Stimulated activated naive CD8-positive, alpha-beta T cell treated with anti-CD3 and anti-CD28 coated beads, Interleukin-15, Interleukin-2, amounts not matched to agents 100 U/mL and 50 U/mL, for 24 hours (primary cell): ENCODE measurements at regions not wholly inside any gene's neighbourhood (a gene's known extent, or its start where the extent isn't known, plus 50 kb on each side); places are given as distances from the start of the nearest gene placed in this dataset.
"Not testable (repeated sequence)": the region's sequence is repeated elsewhere in the genome, so short reads cannot be mapped to it uniquely, and the experiment has no call there.

Experiments
- ATAC-seq: fragments of 150-1000 bp; cut with Tn5 transposase; one replicate; pipeline ENCODE4 v1.10.0; 2021
- DNase-seq: peaks from one replicate; pipeline ENCODE4 v3.0.0; 2021

DNA sequence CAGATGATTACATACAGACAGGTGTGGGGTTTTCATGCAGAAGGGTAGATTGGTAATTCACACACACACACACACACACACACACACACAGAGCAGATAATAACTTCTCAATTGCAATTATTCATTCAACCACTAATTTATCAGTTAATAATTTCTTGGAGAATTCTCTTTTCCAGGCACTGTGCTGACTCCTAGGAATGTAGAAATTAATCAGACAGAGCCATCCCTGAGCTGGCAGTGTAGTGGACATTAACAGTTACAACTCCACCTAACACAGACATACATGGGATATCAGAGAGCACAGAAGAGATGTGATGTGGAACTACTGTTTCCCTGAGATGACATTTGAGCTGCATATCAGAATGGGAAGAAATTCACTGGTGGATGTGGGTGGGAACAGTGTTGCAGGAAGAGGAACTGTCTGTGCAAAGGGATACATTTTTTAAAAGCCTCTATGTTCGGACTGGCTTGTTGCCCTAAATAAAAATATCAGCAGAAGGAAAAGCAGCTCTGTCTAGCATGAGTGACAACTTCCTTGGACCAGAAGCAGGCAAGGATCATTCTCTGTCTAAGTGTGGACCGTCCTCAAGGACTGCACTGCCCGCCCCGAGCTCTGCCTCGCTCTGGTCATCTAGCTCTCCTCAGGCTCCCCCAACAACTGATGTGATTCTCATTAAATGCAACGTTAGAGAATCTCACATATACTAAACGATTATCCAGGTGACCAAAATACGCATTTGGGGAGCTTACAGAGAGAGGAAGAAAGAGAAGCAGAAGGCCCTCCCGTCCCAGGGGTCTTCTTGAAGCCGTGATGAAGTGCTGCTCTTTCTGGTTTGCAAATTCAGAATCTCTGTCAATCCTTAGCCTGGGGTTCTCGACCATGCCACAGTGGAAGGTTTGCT lies 173.4 kb upstream of the TRIB2 start:
- ATAC-seq (no peak), DNase-seq (no peak)

DNA sequence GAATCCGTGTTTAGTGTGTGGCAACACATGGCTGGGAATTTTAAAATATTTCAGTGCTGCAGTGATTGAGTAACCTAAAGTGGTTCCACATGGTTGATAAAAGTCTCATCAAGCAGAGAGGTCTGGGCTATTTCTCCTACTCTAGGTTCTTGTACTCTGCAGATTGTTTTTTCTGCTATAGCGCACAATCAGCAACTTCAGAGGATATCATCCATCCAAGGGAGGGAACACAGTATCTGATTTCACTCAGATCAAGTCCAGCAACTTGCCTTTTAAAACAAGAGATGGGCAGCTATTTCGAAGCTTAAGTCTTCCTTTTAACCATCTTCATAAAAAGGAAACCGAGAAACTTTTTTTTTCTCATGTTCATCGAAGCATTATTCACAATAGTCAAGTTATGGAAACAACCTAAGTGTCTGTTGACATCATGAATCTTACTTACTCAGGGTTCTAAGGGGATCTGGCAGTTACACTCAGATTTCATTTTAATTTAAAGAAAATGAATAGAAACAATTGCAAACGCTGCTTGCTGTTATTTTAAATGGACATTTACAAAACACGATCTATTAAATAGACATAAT lies 172.7 kb upstream of the TRIB2 start:
- DNase-seq: no peak
- no peak for ATAC-seq

DNA sequence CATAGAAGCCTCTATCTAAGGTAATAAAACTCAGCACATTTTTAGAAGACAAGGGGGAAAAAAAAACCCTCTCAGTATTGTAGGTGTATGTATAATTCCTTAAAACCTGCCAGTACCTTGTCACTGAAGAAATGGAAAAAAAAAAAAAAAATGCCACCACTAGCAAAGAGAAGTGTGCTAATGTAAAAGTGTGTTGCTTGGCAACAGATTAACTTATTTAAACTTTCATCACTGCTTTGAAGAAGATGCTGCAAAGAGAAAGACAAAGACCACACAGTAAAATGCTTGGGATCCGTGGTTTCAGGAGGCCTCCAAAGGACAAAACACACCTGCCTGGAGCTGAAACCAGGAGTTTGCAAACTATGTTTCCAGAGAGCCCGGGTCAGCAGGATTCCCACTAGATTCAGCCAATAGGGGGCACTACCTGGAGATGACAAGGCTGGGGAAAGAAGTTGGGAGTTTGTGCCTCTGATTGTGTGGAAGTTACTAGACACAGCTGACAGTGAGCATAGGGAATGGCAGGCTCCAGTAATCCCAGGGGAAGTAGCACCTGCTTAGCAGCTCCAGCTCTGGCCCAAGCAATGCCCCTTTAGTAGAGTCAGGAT lies 169.1 kb upstream of the TRIB2 start:
- DNase-seq (no peak), ATAC-seq (no peak)

DNA sequence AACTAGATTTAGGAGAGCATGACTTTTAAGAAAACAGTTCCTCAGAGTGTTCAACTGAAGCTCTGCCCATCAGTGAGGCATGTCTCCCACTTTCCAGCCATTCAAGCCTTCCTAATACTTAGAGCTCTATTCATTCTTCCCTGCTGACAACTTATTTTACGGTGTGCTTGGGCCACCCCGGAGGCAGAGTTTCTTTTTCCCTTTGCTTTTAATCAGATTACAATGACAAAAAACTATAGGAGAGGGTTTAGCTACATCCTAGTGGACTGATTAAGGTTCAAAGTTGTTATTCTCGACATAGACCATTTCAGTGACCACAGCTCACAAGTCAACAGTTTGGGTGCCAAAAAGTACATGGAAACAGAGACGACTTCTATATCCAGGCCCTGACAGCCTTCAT lies 167.8 kb upstream of the TRIB2 start:
- DNase-seq (no peak), ATAC-seq (no peak)

DNA sequence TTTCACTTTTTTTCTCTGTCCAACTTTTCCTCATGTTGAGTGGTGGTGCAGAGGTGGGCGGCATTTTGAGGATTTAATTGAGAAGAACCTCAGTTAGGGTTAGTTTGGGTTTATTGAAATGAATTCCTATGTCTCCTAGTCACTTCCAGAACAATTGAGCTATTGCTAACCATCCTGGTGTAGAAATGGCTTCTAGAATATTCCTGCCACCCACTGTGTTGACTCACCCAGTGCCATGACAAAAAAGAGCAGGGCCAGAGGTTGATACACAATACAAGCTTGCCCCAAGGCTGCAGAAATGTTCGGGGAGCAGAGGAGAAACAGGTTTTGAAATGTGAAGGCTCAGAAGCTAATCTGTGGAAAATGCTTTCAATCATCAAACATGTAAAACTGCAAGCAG lies 167.1 kb upstream of the TRIB2 start:
- no peak for DNase-seq
- ATAC-seq: no peak

DNA sequence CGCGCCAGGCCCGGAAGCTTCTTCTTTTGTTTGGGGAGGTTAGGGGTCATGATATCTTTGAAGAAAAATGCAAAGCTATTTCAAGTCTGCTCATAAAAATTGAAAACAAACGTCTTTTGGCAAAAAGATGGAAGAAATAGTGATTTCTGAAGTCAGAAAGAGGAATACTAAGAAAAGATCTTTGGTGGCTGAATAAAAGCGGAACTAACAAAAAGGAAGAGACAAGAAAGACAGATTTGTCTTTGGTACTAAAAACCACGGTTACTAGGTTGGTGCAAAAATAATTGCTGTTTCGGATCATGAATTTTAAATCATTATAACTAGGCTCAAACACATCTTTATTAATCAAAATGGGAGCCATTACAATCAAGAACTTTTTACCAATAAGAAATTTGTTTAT lies 164.6 kb upstream of the TRIB2 start:
- DNase-seq (no peak), ATAC-seq (no peak)

DNA sequence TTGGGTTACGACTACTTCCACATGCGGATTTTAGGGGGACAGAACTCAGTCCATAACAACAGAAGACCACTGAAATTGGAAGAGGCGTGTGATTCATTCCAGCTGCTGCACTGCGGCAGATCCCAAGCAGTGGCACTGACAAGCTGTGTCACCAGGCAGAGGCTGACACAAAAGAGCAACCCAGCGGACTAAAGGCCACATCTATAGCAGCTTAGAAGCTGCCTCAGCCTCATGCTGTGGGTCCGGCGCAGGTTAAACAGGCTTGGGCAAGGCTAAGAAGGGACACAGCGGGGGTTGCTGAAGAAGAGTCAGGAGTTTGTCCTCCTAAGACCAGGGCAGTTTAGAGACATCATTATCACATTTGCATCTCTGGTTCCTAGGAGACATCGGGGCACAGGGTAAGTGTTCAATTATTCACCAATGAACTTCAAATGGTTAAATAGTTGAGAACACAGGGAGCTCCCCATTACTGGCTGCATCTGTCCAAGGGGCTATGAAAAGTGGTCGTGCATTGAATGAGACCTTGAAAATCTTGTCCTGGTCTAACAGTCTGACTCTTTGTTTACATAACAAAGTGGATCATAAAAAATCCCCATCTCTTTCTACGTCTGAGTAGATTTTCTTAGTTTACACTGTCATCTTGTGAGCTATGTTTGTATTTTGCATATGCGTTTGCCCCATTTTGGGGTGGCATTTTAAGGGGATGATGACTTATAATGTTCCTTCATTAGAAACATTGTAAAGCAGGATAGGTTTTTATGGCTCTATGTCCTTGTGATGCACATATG lies 162.3 kb upstream of the TRIB2 start:
- DNase-seq (no peak), ATAC-seq (no peak)

DNA sequence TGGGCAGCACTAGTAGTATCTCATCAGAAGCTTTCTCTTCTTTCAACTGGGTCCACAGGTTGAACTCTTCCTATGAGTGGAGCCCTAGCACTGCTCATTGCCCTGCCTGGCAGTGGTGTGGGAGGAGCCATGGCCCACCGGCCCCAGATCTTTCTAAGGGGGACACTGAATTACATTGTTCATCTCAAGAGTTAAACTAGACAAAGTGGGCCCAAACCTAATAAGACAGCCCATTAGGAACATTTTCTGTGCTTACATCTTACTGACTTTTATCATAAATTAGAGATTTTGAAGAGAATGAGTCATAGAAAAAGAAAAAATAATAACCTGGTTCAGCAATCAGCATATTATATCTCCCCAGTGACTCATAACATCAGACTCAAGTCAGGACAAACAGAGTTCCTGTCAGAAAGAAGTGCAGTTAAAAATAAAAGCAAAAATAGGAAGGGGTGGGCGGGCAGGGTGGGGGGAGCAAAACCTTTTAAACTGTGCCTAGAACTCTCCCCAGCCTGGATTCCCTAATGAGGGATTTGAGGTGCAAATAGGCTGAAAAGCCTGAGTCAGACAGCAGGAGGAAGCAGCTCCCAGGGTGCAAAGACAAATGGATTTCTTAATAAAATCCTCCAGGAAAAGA lies 161.6 kb upstream of the TRIB2 start:
- ATAC-seq (peak; percentile 85), DNase-seq (peak; percentile 49)

DNA sequence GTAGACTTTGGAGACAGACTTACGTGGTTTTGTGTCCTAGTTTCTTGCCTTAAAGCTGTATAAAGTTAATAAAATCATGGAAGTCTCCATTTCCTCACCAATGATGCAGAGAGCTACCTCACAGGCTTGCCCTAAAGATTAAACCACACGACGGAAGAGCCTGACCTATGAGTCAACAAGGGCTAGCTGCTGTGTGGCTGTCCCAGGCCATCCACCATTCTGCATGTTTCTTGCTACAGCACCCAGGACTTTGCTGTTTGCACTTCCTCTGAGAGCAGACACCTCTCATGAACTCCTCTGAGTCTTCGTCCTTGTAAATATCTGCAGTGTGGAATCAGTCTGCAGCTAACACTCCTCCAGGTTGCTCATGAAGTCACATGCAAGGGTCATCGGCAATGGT lies 160.0 kb upstream of the TRIB2 start:
- ATAC-seq (peak; percentile 92), DNase-seq (peak; percentile 46)

DNA sequence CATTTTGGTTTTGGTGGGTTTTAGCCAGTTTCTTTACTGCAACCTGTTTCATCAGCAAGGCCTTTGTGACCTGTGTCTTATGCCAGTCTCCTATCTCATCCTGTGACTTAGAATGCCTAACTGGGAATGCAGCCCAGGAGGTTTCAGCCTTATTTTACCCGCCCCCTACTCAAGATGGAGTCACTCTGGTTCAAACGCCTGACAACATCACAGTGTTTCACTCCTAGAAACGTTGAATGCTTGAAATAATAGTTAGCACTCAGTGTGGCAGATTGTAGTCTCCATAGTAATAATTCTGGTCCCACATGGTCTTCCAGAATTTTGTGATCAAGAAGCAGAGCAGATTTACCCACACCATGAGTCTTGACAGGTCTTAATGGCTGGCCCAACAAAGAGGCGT lies 159.0 kb upstream of the TRIB2 start:
- DNase-seq (no peak), ATAC-seq (no peak)

DNA sequence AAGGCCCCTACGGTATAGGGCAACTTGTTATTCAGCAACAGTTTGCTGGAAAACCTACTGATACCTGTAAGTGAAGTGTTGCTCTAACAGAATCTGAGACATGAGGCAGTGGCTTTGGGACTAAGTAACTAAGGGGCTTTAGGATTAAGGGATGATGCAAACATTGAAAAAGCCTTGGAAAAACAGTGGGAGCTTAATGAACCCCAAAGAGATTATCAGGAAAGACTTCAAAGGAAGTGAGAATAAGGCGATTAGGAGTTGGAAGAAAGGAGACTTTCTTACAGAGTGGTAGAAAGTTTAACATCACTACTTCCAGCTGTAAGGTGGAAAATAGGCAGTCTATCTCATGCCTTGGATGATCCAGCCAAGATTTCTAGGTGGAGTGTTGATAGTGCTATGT lies 158.2 kb upstream of the TRIB2 start:
- ATAC-seq (no peak), DNase-seq (no peak)

DNA sequence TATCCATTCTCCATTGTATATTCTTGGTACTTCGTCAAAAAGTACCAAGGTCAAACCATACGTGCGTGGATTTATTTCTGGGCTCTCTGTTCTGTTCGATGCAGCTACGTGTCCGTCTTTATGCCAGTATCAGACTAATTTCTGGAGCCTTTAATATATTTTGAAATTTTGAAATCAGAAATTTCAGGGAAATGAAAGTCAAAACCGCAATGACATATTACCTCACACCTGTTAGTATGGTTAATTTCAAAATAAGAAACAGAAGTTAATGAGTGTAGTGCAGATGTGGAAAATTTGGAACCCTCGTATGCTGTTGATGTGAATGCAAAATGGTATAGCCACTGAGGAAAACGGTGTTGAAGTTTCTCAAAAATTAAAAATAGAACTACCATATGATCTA lies 156.1 kb upstream of the TRIB2 start:
- DNase-seq: no peak
- ATAC-seq: no peak

DNA sequence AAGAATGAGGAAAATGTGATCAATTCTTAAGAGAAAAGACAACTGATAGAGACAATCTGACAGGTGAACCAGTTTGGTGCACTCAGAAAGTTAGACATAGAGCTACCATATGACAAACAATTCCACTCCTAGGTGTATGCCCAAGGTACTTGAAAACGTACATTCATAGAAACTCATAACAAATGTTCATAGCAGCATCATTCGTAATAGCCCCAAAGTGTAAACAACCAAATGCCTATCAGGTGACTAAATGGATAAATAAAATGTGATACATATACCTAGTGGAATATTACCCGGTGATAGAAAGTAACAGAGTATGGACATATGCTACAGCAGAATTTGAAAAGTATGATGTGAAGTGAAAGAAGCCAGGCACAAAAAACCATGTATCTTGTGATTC lies 149.3 kb upstream of the TRIB2 start:
- DNase-seq: no peak
- no peak for ATAC-seq

DNA sequence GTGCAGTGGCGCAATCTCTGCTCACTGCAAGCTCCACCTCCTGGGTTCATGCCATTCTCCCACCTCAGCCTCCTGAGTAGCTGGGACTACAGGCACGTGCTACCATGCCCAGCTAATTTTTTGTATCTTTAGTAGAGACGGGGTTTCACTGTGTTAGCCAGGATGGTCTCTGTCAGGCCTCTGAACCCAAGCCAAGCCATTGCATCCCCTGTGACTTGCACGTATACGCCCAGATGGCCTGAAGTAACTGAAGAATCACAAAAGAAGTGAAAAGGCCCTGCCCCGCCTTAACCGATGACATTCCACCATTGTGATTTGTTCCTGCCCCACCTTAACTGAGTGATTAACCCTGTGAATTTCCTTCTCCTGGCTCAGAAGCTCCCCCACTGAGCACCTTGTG lies 147.2 kb upstream of the TRIB2 start:
- not testable (repeated sequence) for DNase-seq, ATAC-seq

DNA sequence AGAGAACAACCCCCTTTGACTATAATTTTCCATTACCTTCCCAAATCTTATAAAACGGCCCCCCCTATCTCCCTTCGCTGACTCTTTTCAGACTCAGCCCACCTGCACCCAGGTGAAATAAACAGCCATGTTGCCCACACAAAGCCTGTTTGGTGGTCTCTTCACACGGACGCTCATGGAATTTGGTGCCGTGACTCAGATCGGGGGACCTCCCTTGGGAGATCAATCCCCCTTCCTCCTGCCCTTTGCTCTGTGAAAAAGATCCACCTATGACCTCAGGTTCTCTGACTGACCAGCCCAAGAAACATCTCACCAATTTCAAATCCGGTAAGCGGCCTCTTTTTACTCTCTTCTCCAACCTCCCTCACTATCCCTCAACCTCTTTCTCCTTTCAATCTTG lies 146.8 kb upstream of the TRIB2 start:
- ATAC-seq, DNase-seq: not testable (repeated sequence)

DNA sequence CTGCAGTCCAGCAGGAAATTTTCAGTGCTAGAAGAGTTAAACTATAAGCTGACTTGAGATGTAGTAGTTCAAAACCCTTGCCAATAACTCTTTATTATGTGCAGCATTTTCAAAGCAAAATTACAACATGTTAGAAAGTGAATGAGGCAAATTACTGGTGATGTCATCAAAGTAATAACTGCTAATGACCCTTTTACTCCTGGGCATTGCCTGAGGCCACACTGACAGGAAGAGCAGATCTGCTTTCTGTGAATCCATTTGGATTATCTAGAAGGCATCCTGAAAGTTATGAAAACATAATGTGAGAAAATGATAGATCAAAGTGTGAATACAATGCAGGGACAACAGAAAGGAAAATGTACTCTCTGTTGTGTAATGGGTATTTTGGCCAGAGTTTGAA lies 139.6 kb upstream of the TRIB2 start:
- DNase-seq (no peak), ATAC-seq (no peak)

DNA sequence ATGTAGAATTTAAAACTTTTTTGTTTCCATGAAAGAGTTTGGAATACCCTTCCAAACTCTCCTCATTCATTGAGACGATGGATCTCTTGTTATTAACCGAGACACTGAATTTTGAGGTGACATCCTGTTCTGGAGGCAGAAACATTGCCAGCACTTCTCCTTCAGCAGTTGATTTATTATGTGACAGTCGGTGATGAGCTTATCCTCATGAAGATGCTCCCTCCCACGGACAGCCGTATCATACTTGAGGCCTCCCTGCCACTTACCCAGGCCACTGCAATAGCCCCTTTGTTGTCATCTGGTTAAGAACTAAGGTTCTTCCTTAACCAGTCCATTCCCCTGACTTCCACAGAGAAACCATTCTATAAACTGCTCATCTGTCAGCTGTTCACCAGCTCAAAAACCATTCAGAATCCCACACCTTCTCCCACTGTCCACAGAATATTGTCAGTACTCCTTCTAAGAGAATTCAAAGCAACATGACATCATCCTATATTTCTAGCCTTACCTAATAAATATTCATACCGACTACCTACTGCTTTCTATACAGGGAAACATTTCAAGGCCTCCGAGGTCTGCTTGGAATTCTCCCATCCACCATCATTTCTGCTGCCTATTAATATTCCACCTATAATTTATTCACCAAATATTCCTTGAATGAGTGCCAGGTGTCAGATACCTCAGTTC lies 139.0 kb upstream of the TRIB2 start:
- no peak for ATAC-seq
- DNase-seq: no peak

DNA sequence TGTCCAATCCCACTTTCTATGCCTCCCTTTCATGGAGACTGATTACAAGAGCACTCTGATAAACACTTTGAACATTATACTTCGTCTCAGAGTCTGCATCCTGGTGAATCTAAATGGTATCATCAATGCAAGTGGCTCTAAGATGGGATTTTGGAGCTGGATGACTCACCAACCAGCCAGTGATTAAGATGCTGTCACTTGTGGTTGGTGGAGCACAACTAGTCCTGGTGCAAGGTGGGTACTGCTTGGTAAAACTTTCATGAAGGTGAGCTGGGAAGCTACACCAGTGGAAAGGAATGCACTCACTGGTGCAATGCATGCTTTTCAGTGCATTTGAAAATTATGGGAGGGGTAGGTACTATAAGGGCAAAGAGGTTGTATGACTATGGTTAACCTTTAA lies 137.7 kb upstream of the TRIB2 start:
- DNase-seq: no peak
- ATAC-seq: peak; percentile 61

DNA sequence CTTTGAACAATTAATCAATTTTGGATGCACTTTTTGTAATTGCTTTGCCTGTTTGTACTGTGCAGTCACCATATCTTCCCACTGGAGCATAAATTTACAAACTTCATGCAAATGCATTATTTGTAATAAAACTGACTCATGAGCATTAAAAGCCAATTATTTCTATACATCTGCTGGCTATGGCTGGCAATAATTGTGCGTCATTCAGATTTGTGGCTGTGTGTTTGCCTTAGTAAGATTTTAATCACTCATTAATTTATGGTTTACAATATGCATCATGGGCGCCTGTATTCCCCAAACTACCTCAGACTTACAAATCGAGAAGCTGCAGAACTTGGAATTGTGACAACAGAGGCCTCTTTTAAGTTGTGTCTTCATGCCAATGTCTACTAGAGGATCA lies 132.4 kb upstream of the TRIB2 start:
- ATAC-seq (no peak), DNase-seq (no peak)

DNA sequence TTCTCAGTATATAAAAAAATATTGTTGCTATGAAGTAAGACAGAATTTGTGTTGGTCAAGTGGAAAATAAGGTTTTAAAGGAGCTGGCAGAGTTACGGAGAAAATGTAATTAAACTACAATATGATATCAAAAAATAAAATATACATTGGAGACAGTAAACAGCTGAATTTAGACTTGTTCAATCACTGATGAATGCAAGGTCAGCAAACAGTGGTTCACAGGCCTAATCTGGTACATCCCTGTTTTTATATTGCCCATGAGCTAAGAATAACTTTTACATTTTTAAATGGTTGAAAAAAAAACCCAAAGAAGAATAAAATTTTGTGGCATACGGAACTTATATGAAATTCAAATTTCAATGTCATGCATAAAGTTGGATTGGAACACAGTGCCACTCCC lies 131.0 kb upstream of the TRIB2 start:
- no peak for ATAC-seq
- no peak for DNase-seq

DNA sequence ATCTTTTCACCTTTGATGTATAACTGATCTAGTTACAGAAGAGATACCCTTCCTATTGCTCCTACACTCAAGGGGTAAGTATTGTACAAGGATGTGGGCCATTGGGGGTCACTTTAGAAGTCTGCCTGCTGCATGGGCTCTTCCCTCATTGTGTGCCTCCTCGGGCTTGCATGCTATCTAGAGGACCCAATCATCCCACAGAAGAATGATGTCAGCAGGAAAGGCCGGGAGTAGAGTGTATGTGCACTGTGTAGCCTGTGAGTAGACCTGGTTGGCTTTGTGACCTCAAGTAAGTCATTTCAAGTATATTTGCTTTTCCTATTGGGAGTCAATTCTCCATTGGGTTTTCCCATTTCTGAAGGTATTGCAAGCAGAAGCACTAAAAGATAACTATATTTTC lies 129.5 kb upstream of the TRIB2 start:
- ATAC-seq (no peak), DNase-seq (no peak)
